ENCODE measurements at regions not wholly inside any gene's neighbourhood (a gene's known extent, or its start where the extent isn't known, plus 50 kb on each side); places are given as distances from the start of the nearest gene placed in this dataset.

GRCh38 chr10:28737096-28737495 lies 59.8 kb downstream of the BAMBI start:
- TF ChIP-seq CTCF (tag by site-specific recombination; IDR thresholded peaks at IDR 0.05) (no peak), ZNF704 (tag by site-specific recombination; IDR thresholded peaks at IDR 0.05) (no peak)
